Vagina (tissue), 2 donors: ENCODE measurements at regions not wholly inside any gene's neighbourhood (a gene's known extent, or its start where the extent isn't known, plus 50 kb on each side); places are given as distances from the start of the nearest gene placed in this dataset.

ENCODE experiments used
- DNase-seq, 2 donors: peaks; one replicate each; pipeline ENCODE4 v3.0.0-alpha.2; 2017; ENCODE audit errors: extremely low spot score in 2 of 2
- H3K27ac ChIP-seq: fragments of 200-600 bp; sonication (generic); one replicate; pipeline ENCODE4 v1.5.1; 2019
- H3K27me3 ChIP-seq: fragments of 200-600 bp; sonication (generic); one replicate; pipeline ENCODE4 v1.5.1; 2019
- H3K36me3 ChIP-seq, 2 donors: fragments of 200-600 bp; sonication (generic); one replicate each; pipeline ENCODE4 v1.5.1; 2017 to 2019
- H3K4me1 ChIP-seq: fragments of 200-600 bp; sonication (generic); one replicate; pipeline ENCODE4 v1.5.1; 2019
- H3K4me3 ChIP-seq, 2 donors: fragments of 200-600 bp; sonication (generic); 1 replicate in 1 of 2; 2 replicates in 1 of 2; pipeline ENCODE4 v1.5.1; 2016 to 2019
- H3K9me3 ChIP-seq: fragments of 200-600 bp; sonication (generic); one replicate; pipeline ENCODE4 v1.5.1; 2019
- POLR2A ChIP-seq, 2 donors: fragments of 450-650 bp; IDR thresholded peaks; one replicate each; pipeline ENCODE4 v1.6.1; 2017; ENCODE audit warnings: antibody characterized with exemption in 2 of 2, mild to moderate bottlenecking in 2 of 2, moderate library complexity in 2 of 2
- POLR2AphosphoS5 ChIP-seq, 2 donors: sonication (generic); formaldehyde crosslinking; IDR thresholded peaks; one replicate each; pipeline ENCODE4 v1.9.0; 2017; ENCODE audit warnings: antibody characterized with exemption in 2 of 2, mild to moderate bottlenecking in 2 of 2, low read depth in 1 of 2; ENCODE audit not compliant: insufficient read depth in 1 of 2
- intact Hi-C: fragments of 100-400 bp; cut with DNase I; formaldehyde crosslinking; loops from one replicate; pipeline ENCODE4 v1.15.1; 2023
- TF ChIP-seq, protein P1 (sequence below), 3 experiments: fragments of 450-650 bp in 2 of 3; fragments of 200-600 bp in 1 of 3; sonication (generic) in 1 of 3; IDR thresholded peaks; one replicate each; pipeline ENCODE4 v1.5.1; 2017 to 2019; ENCODE audit warnings: antibody characterized with exemption in 3 of 3, mild to moderate bottlenecking in 2 of 3, moderate library complexity in 2 of 3

DNA sequence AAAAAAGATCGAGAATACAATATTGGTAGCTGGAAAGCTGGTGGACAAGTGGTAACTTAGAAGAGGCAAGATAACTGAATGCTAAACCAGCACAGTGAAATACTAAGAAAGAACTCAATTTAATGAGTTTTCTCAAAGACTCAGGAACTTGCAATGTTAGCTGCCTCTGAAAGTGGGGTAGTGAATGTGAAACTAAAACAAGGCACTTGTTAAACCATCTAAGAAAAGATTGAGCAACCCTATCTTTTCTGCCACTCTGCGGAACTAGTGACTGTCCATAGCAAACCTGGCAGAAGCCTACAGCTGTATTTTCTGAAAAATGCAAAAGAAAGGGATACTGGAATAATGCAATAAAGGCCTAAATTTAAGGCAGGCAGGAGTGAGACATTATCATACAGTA is 1574.4 kb upstream of the PRR20A start:
- TF ChIP-seq POLR2A (IDR thresholded peaks at IDR 0.05) (no peak), POLR2AphosphoS5 (IDR thresholded peaks at IDR 0.05; ENCODE audit: insufficient read depth in 1 of 2, low read depth in 1 of 2) (no peak)
- TF ChIP-seq, protein P1, sequence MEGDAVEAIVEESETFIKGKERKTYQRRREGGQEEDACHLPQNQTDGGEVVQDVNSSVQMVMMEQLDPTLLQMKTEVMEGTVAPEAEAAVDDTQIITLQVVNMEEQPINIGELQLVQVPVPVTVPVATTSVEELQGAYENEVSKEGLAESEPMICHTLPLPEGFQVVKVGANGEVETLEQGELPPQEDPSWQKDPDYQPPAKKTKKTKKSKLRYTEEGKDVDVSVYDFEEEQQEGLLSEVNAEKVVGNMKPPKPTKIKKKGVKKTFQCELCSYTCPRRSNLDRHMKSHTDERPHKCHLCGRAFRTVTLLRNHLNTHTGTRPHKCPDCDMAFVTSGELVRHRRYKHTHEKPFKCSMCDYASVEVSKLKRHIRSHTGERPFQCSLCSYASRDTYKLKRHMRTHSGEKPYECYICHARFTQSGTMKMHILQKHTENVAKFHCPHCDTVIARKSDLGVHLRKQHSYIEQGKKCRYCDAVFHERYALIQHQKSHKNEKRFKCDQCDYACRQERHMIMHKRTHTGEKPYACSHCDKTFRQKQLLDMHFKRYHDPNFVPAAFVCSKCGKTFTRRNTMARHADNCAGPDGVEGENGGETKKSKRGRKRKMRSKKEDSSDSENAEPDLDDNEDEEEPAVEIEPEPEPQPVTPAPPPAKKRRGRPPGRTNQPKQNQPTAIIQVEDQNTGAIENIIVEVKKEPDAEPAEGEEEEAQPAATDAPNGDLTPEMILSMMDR (IDR thresholded peaks at IDR 0.05), result no peak
- intact Hi-C loops, result no loop called here
- no peaks in the 10 kb centered on the region for H3K27me3 ChIP-seq
- H3K27ac ChIP-seq, result no peak overlapping the region
- H3K36me3 ChIP-seq, result no peaks in the 10 kb centered on the region
- no peaks in the 10 kb centered on the region for H3K9me3 ChIP-seq
- DNase-seq, result no peak
- H3K4me3 ChIP-seq, result no peak overlapping the region
- H3K4me1 ChIP-seq, result no peaks in the 10 kb centered on the region

GRCh38 chr13:55566779-55567178 is 1573.9 kb upstream of the PRR20A start:
- Histone ChIP-seq H3K27me3 (no peaks in the 10 kb centered on the region), H3K27ac (no peak overlapping the region), H3K36me3 (no peaks in the 10 kb centered on the region), H3K4me3 (no peak overlapping the region), H3K4me1 (no peaks in the 10 kb centered on the region), H3K9me3 (no peaks in the 10 kb centered on the region)
- TF ChIP-seq POLR2A (IDR thresholded peaks at IDR 0.05) (no peak), POLR2AphosphoS5 (IDR thresholded peaks at IDR 0.05; ENCODE audit: insufficient read depth in 1 of 2, low read depth in 1 of 2) (no peak)
- TF ChIP-seq, protein P1 (IDR thresholded peaks at IDR 0.05), result no peak
- intact Hi-C loops, result no loop called here
- no peak for DNase-seq

GRCh38 chr13:55567721-55568625 is 1572.7 kb upstream of the PRR20A start:
- Histone ChIP-seq H3K27ac (no peak overlapping the region), H3K4me3 (no peak overlapping the region), H3K4me1 (no peaks in the 10 kb centered on the region), H3K36me3 (no peaks in the 10 kb centered on the region), H3K27me3 (no peaks in the 10 kb centered on the region), H3K9me3 (no peaks in the 10 kb centered on the region)
- no peak for DNase-seq
- TF ChIP-seq POLR2A (IDR thresholded peaks at IDR 0.05) (no peak), POLR2AphosphoS5 (IDR thresholded peaks at IDR 0.05; ENCODE audit: insufficient read depth in 1 of 2, low read depth in 1 of 2) (no peak)
- TF ChIP-seq, protein P1 (IDR thresholded peaks at IDR 0.05), result no peak
- intact Hi-C loops, result no loop called here

- no peaks in the 10 kb centered on the region for H3K4me1 ChIP-seq
- no peak for TF ChIP-seq POLR2AphosphoS5 (IDR thresholded peaks at IDR 0.05; ENCODE audit: insufficient read depth in 1 of 2, low read depth in 1 of 2)
- TF ChIP-seq POLR2A (IDR thresholded peaks at IDR 0.05), result no peak
- TF ChIP-seq, protein P1 (IDR thresholded peaks at IDR 0.05), result no peak
These were observed 1571.6 kb upstream of the PRR20A start for GRCh38 chr13:55569082-55569481.

DNA sequence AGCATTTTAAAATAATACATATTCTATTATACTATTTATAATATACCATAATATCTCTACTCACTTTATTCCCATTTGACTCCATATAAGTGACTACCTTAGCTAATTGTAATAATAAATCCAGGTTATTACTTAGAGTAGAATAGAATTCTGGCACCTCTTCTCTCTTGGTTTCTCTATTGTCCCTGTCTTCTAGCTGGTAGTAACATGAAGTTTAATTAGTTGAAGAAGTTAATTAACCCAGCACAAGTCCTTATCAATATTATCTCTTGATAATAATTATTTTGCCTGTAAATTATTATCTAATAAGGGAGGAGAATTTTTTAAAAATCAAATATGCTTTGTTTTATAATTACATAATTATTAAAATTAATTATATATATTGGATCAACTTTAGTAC is 1571.2 kb upstream of the PRR20A start:
- H3K36me3 ChIP-seq, result no peaks in the 10 kb centered on the region
- no peak overlapping the region for H3K4me3 ChIP-seq
- no peaks in the 10 kb centered on the region for H3K9me3 ChIP-seq
- intact Hi-C loops, result no loop called here
- no peaks in the 10 kb centered on the region for H3K27me3 ChIP-seq
- H3K4me1 ChIP-seq, result no peaks in the 10 kb centered on the region
- TF ChIP-seq POLR2AphosphoS5 (IDR thresholded peaks at IDR 0.05; ENCODE audit: insufficient read depth in 1 of 2, low read depth in 1 of 2) (no peak), POLR2A (IDR thresholded peaks at IDR 0.05) (no peak)
- TF ChIP-seq, protein P1 (IDR thresholded peaks at IDR 0.05), result no peak
- H3K27ac ChIP-seq, result no peak overlapping the region
- DNase-seq, result no peak

More at GRCh38 chr13:55569082-55569481, 1571.6 kb upstream of the PRR20A start:
- Histone ChIP-seq H3K36me3 (no peaks in the 10 kb centered on the region), H3K27ac (no peak overlapping the region), H3K27me3 (no peaks in the 10 kb centered on the region), H3K9me3 (no peaks in the 10 kb centered on the region), H3K4me3 (no peak overlapping the region)
- DNase-seq, result no peak
- intact Hi-C loops, result no loop called here
